Smooth muscle cell (in vitro differentiated cells): ENCODE measurements at regions not wholly inside any gene's neighbourhood (a gene's known extent, or its start where the extent isn't known, plus 50 kb on each side); places are given as distances from the start of the nearest gene placed in this dataset.

Experiments used
- DNase-seq: peaks from one replicate; lab custom pipeline; 2025; ENCODE audit not compliant: unreplicated experiment; lab: John Stamatoyannopoulos, UW
- H2AFZ ChIP-seq: fragments of 200-600 bp; sonication (generic); 2 replicates; pipeline ENCODE4 v1.6.0; 2016; ENCODE audit warnings: antibody characterized with exemption, low read depth, mild to moderate bottlenecking
- H3F3A ChIP-seq: fragments of 200-600 bp; sonication (generic); 2 replicates; pipeline ENCODE4 v1.6.0; 2017; ENCODE audit warnings: antibody characterized with exemption, low read depth
- H3K27ac ChIP-seq: fragments of 200-600 bp; sonication (generic); 2 replicates; pipeline ENCODE4 v1.5.1; 2016; ENCODE audit warnings: low read depth, mild to moderate bottlenecking
- H3K27me3 ChIP-seq: fragments of 200-600 bp; sonication (generic); 2 replicates; pipeline ENCODE4 v1.6.1; 2016; ENCODE audit warnings: low read depth, mild to moderate bottlenecking
- H3K36me3 ChIP-seq: fragments of 200-600 bp; sonication (generic); 2 replicates; pipeline ENCODE4 v1.5.1; 2016; ENCODE audit warnings: low read depth
- H3K4me1 ChIP-seq: fragments of 200-600 bp; sonication (generic); 2 replicates; pipeline ENCODE4 v1.5.1; 2016; ENCODE audit warnings: low read depth
- H3K4me2 ChIP-seq: fragments of 200-600 bp; sonication (generic); 2 replicates; pipeline ENCODE4 v1.6.0; 2016; ENCODE audit warnings: mild to moderate bottlenecking
- H3K4me3 ChIP-seq: fragments of 200-600 bp; sonication (generic); 2 replicates; pipeline ENCODE4 v1.5.1; 2016; ENCODE audit warnings: mild to moderate bottlenecking
- H3K79me2 ChIP-seq: fragments of 200-600 bp; sonication (generic); 2 replicates; pipeline ENCODE4 v1.6.0; 2016; ENCODE audit warnings: low read depth, mild to moderate bottlenecking
- H3K9ac ChIP-seq: fragments of 200-600 bp; sonication (generic); 2 replicates; pipeline ENCODE4 v1.6.0; 2016; ENCODE audit warnings: low read depth
- H3K9me3 ChIP-seq: fragments of 200-600 bp; sonication (generic); replicated peaks from 2 replicates; pipeline ENCODE4 v1.5.1; 2016; ENCODE audit warnings: low read depth
- H4K20me1 ChIP-seq: fragments of 200-600 bp; sonication (generic); 2 replicates; pipeline ENCODE4 v1.6.0; 2016; ENCODE audit warnings: low read depth
- CTCF ChIP-seq: fragments of 200-600 bp; sonication (generic); IDR thresholded peaks from 2 replicates; pipeline ENCODE4 v1.5.1; 2017; ENCODE audit warnings: borderline replicate concordance, mild to moderate bottlenecking, antibody characterized with exemption; ENCODE audit not compliant: insufficient read depth, poor library complexity, severe bottlenecking
- WGBS: methylation state at CpG from one replicate; pipeline ENCODE4 v1.1.7; 2016; ENCODE audit warnings: low lambda C conversion rate; 5-methylcytosine and 5-hydroxymethylcytosine counted together

GRCh38 chr22:48825802-48826520 is 1001.7 kb downstream of the BRD1 start:
- DNase-seq: no peak
- Histone ChIP-seq H3K27ac (no peak overlapping the region), H3K27me3 (no peaks in the 10 kb centered on the region), H3K9me3 (no peaks in the 10 kb centered on the region), H3F3A (no peaks in the 10 kb centered on the region), H3K4me2 (peak overlapping the region; percentile 40), H3K4me3 (no peak overlapping the region), H4K20me1 (no peaks in the 10 kb centered on the region), H3K9ac (no peak overlapping the region), H3K79me2 (no peaks in the 10 kb centered on the region), H3K36me3 (no peaks in the 10 kb centered on the region), H2AFZ (no peak overlapping the region), H3K4me1 (no peaks in the 10 kb centered on the region)
- WGBS: 88% methylated on average over 23 of the region's 25 CpGs
- TF ChIP-seq CTCF: no peak

- no peak overlapping the region for H3K9ac ChIP-seq
- H3K27me3 ChIP-seq: no peaks in the 10 kb centered on the region
- H3K4me1 ChIP-seq: no peaks in the 10 kb centered on the region
- H2AFZ ChIP-seq: no peak overlapping the region
- H3F3A ChIP-seq: no peaks in the 10 kb centered on the region
- peak overlapping the region; percentile 40 for H3K4me2 ChIP-seq
- TF ChIP-seq CTCF: no peak
- no peak overlapping the region for H3K27ac ChIP-seq
- no peaks in the 10 kb centered on the region for H3K36me3 ChIP-seq
- WGBS: 69% methylated on average over 23 of the region's 23 CpGs
- no peaks in the 10 kb centered on the region for H4K20me1 ChIP-seq
- no peaks in the 10 kb centered on the region for H3K9me3 ChIP-seq
- no peak for DNase-seq
- no peak overlapping the region for H3K4me3 ChIP-seq
- no peaks in the 10 kb centered on the region for H3K79me2 ChIP-seq
Observed at GRCh38 chr22:48824712-48825651, 1002.7 kb downstream of the BRD1 start.

GRCh38 chr22:48823941-48824340 is 1003.7 kb downstream of the BRD1 start:
- no peaks in the 10 kb centered on the region for H3K36me3 ChIP-seq
- H3K27ac ChIP-seq: no peak overlapping the region
- no peaks in the 10 kb centered on the region for H3K4me1 ChIP-seq
- H2AFZ ChIP-seq: no peak overlapping the region
- H3F3A ChIP-seq: no peaks in the 10 kb centered on the region
- H3K4me3 ChIP-seq: no peak overlapping the region
- H3K79me2 ChIP-seq: no peaks in the 10 kb centered on the region
- WGBS: 96% methylated on average over 12 of the region's 12 CpGs
- no peaks in the 10 kb centered on the region for H3K27me3 ChIP-seq
- TF ChIP-seq CTCF: no peak
- no peak overlapping the region for H3K4me2 ChIP-seq
- no peaks in the 10 kb centered on the region for H3K9me3 ChIP-seq
- H4K20me1 ChIP-seq: no peaks in the 10 kb centered on the region
- no peak overlapping the region for H3K9ac ChIP-seq
- no peak for DNase-seq
